NCI-H1694 treated with DMSO at 0.1 percent for 48 hours (cell line): ENCODE measurements at regions not wholly inside any gene's neighbourhood (a gene's known extent, or its start where the extent isn't known, plus 50 kb on each side); places are given as distances from the start of the nearest gene placed in this dataset.

ENCODE experiments used
- DNase-seq: peaks from one replicate; lab custom pipeline; 2025; lab: John Stamatoyannopoulos, UW

- no peak for DNase-seq
These were observed 147.9 kb downstream of the VEGFA start for GRCh38 chr6:43917878-43918382.

DNA sequence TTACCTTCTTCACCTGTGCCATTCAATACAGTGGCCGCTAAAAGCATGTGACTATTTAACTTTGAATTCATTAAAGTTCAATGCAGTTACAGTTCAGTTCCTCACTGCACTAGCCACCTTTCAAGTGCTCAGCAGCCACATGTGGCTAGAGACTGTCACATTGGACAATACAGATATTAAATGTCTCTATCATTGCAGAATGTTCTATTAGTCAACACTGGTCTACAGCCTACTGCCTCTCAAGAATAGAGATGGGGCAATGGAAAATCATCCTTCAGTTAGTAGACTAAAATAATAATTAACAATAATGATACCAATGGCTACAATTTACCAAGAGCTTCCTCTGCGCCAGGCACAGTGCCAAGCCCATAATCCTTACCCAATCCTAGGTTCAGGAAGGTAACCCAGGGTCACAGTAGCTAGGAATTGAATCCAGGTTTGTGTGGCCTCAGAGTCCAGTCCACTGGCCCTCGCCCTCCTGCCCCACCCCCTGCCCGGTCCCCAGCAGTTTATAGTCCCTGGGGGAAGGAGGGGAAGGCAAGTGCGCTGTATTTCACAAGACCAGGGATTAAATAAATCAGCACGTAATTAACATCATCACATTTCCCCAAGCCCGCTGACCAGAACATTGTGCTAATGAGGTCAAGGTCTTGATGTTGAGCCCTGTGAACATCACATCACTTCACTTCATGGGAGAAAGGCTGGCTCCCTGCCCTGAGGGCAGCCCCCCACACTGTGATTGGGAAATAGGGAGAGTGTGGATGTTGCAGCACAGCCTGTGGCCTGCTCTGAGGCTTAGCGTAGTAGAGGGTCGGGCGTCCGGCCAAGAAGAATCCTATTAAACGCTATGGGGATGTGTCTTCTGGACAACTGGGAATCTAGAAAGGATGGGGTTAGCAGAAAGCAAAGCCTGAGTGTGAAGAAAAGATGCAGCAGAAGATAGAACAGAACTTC lies 147.2 kb downstream of the VEGFA start:
- no peak for DNase-seq

DNA sequence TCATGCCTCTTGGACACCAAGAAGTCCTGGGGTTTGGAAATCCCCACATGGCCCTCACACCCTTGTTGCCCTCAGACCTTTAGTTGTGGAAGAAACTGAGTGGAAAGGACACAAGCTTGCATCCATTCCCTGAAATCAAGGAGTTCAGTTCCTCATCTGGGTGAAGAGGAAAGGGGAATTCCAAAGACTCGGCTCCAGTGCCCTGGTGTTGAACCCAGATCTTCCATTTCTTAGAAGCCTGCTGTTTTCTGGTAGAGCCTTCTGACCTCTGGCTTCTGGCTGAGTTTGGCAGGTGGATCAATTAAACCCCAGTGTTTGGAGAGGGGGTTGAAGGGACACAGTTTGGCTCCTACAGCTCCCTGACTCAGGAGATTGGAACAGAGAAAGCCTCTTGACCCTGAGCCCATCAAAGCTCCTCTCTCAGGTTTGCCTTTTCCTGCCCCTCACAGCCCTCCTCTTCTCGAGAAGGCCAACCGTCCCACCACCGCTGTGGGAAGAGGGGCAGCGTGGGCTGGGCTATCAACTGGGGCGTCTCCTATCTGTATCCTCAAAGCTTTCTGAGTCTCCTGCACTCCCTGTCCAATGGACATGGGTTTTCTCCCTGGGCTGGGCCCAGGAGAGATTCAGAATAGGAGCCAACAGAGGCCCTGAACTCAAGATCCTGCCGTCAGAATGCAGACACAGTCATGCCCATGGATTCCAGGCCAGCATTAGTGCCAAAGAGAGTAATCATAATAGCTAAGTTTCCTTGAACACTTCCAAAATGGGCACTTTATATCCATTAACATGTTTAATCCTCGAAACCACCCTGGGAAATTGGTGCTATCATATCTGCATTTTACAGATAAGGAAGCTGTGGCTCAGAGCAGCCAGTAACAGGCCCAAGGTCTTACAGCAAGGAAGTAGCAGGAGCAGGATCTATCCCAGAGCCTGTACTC lies 146.2 kb downstream of the VEGFA start:
- DNase-seq = no peak

GRCh38 chr6:43915208-43915869 lies 145.3 kb downstream of the VEGFA start:
- DNase-seq = no peak

DNA sequence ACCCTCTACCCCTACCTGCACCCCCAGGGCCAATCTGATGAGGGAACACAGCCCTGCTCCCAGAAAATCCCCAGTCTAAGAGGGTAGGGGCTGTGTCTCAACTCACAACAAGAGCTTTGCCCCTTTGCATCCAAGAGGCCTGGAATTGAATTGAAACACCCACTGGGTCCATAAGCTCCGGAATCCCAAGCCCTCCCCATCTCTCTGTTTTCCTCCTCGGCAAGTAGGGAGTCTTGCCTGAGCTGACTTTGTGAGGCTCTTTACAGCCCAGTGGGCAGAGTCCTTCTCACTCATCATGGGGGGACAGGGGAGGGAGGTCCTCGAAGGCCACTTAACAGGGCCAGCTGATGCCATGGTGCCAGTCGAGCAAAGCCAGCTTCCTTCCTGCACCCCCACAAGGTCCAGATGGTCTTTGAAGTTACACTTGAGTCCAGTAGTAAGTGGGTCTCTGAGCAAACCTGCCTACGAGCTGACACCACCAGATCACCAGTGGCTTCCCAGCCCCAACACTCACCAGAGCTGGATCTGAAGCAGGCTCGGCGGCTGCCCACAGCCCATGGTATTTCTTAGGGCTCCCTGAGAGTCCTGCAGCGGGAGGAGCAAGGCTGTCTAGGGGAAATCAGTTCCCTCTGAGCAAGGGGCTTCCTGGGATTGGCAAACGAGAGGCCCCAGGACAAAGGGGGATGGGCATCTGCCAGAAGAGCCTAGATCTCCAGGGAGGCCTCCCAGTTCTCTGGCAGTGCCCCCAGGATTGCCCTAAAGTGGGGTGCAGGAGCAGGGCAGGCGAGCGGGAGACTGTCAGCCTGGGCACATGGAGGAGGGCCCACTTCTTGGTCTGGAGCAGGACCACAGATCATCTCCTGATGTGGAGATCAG lies 144.5 kb downstream of the VEGFA start:
- DNase-seq = no peak

DNA sequence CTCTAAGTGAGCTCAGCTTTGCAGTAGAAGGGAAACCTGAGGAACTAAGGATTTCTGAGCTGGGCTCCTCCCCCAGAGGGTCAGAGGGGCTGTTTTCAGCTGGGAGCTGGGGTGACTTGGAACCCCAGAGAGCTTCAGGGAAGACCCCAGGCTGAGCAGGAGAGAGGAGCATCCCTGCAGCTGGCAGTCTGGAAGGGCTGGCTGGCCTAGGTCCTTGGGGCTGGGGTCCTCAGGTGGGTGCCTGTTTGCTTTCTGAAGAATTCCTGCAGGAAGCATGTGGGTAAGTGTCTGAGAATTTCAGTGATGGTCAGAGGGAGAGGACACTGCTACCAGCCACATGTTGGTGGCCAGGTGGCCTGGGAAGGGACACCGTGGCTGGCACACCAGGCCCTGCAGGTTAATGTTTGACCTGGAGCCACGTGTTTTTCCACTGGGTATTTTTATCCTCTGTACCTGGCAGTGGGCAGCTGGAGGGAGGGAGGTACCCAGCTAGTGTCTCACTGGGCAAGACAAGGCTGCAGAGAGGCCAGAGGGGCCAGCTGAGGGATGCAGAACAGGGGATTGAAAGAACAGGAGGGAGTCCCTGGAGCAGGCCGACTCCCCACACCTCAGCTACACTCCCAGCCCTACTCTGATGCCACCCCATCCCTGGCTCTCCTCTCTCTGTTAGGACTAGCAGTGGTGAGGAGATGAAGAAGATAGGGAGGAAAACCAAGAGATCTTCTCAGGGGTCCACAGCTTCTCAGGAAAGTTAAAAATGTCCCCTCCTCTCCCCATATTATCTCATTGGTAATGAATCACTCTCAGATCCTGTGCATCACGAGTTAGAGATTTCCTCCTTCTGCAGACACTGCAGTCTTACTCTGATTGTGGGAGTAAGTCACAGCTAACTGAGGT lies 143.6 kb downstream of the VEGFA start:
- DNase-seq = no peak

DNA sequence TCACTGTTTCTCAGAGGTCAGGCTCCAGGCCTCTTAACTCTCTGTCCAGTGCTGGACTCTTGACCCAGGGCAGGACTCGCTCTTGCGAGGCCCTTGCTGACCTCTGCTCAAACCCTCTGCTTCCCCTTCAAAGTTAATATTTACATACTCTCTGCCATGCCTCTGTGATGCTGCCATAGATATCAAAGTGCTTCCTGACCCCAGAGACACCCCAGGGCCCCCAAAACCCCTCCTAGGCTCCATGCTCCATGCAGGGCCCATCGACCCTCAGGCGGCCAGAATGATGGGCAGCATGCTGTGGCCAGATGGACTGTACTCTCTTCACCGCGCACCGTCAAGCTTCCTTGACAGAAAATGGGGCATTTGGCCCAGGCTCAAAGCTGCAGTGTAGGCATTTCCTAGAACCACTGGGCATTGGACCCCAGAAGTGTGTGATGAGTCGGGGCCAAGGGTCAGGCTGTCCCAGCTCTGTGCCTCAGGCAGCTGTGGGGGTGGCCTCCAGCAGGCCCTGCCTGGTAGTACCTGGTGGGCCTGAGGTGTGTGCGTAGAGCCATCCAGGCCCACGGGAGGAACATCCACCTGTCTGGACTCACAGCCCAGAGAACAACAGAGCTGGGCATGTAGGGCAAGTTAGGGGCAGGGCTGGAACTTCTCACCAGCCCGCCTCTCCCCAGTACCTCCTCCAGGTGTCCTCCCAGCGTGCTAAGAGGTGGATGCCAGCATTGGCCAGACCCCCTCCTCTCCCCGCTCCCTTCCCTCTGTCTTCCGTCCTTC lies 142.8 kb downstream of the VEGFA start:
- no peak for DNase-seq

DNA sequence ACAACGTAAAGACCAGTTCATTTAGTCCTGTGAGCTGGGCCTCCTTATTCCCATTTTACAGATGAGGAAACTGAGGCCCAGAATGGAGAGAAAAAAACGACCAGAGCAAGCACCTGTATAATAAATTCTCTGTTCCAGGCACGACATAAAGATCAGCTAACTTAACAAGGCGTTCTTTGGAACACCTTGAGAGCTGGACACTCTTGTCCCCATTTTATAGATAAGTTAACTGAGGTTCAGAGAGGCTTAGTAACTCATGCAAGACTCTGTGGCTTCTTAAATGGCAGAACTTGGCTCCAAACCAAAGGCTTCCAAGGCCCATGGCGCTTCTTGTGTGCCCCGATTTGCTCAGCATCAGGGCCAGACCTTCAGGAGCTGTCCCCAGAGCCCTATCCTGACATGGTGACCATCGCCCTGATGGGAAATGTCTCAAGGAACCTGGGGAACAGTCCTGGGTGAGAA lies 142.1 kb downstream of the VEGFA start:
- no peak for DNase-seq

DNA sequence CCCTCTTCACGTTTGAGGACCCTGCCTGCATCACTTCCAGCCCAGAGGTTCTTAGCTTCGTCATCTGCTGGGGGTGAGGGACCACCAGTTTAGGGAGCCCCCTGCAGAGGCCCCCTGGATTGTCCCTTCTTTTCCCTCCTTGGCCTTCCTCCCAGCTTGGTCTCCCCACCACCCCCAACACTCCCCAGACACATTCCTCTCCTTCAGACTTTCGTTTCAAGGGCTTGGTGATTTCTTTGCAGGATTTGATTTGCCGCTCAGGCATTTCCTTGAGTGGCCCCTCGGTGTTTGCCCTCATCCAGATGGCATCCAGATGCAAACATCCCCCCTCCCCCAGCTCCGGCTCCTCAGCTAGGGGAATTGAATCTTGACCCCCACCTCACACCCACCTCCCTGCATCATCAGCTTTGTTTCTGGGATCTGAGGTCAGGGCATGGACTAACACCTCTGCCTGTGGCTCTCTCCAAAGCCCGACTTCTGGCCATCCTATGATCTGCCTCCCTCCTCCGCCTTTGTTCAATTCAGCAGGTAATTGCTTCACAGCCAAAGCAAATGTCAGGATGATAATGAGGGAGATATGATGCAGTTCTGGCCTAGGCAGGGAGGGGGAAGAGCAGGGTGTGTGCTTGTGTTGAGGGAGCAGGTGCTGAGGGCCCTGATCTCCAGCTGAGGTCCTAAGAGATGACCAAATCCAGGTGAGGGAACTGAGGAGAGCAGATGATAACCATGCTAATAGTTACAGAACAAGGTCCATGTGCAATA lies 141.5 kb downstream of the VEGFA start:
- no peak for DNase-seq

DNA sequence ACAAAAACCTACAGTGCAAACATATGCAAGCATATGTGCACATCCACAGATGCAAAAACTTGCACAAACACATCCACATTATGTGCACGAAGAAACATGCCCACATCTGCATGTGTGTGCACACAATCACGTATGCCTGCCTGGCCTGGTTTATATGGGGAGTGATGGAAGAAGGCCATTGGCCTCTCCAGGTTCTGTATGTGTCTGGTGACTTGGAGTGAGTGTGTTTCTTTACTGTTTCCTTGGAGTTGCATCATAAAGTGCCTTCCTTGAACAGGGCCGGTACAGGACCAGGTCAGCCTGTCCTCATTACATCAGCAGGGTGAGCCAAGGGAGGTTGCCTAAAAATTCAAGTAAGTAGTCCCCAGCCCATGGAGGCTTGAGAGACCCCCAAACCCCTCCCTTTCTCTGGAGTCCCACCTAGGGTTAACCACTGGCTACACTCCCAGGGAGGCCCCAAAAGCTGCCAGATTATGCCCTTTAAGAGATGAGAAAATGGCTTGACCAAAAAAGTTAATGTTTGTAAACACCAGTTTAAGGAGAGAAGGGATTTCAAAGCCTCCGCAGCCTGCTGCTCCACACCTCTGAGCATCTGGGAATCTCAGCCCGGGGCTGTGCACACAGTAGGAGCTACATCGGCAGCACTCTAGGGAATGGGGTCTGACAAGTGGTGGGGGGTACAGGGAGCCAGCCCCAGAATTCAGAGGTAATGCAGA lies 140.8 kb downstream of the VEGFA start:
- DNase-seq = no peak

GRCh38 chr6:43910149-43910637 lies 140.2 kb downstream of the VEGFA start:
- DNase-seq = no peak

DNA sequence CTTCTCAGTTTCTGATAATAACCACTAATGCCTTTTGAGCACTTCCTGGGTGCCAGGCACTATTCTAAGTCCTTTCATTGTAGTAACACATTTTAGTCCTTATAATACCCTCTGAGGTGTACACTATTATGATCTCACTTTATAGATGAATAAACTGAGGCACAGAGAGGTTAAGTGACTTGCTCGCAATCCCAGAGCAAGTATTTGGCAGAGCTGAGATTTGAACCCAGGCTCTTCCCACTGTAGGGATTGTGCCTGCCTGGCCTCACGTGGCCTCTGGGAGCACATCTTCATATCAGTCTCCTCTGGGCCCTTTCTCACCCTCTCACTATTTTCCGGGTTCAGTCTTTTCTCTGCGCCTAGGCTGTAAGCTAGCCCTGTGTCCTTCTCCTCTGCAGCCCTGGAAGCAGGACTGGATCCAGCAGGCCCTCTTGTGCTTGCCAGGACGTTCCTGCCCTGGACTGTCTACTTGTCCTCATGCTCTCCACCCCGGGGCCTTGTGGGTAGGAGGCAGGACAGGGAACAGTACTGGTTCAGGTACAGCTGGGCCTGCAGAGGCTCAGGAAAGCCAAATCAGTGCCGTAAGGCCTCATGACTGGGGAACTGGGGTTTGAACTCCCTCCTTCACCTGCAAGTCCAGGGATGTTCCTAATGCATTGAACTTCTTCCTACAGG lies 139.6 kb downstream of the VEGFA start:
- DNase-seq = no peak

DNA sequence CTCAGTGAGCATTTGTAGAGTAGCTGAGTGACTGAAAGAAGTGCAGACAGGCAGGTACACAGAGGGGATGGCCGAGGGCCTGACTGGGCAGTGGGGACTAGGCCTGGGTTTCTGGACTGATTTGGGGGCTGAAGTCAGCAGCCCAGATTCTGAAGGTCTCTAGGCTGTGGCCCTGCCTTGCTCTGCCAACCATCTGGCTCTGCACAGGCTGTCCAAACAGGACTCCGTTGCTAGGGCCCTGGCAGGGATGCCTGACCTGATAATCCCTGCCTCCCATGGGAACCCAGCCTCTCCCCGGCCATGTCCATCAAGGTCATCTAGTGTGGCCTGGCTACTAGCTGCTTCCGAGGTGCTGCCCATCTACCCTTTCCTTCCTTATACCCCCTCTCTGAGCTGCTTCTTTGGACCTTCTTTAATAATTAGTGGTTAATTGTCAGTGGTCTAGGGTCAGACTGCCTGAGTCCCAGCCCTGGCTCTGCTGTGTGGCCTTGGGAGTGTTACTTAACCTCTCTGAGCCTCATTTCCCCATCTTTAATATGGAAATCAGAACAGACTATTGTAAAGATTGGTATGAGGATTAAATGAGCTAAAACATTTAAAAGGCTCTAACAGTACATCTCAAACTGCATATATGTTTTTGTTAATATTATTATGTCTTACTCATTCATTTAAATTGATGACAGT lies 137.9 kb downstream of the VEGFA start:
- DNase-seq = no peak

- DNase-seq = no peak
These were observed 137.3 kb downstream of the VEGFA start for GRCh38 chr6:43907312-43907711.

- no peak for DNase-seq
These were observed 134.5 kb downstream of the VEGFA start for GRCh38 chr6:43904311-43905123.
